WERI-Rb-1 (cell line): ENCODE measurements at regions not wholly inside any gene's neighbourhood (a gene's known extent, or its start where the extent isn't known, plus 50 kb on each side); places are given as distances from the start of the nearest gene placed in this dataset.

Experiments used
- DNase-seq: peaks from one replicate; pipeline ENCODE4 v3.0.0-alpha.2; 2020
- H3K27ac ChIP-seq: fragments of 250-450 bp; sonication (Bioruptor Pico); 2 replicates; pipeline ENCODE4 v1.5.1; 2020; ENCODE audit warnings: mild to moderate bottlenecking, moderate library complexity
- H3K27me3 ChIP-seq: fragments of 250-450 bp; sonication (Bioruptor Pico); 2 replicates; pipeline ENCODE4 v1.5.1; 2021; ENCODE audit warnings: mild to moderate bottlenecking, low read depth, moderate library complexity; ENCODE audit not compliant: insufficient read depth, severe bottlenecking
- H3K36me3 ChIP-seq: fragments of 250-450 bp; sonication (Bioruptor Pico); 2 replicates; pipeline ENCODE4 v1.5.1; 2020; ENCODE audit warnings: mild to moderate bottlenecking, moderate library complexity
- H3K4me3 ChIP-seq: 2 replicates; pipeline ENCODE4 v1.5.1; 2011; ENCODE audit warnings: low read depth, mild to moderate bottlenecking, control low read depth, low read length
- H3K9me3 ChIP-seq: fragments of 250-450 bp; sonication (Bioruptor Pico); 2 replicates; pipeline ENCODE4 v1.5.1; 2021; ENCODE audit warnings: mild to moderate bottlenecking, moderate library complexity; ENCODE audit not compliant: severe bottlenecking
- TF ChIP-seq, protein P1 (sequence below): IDR thresholded peaks from 2 replicates; pipeline ENCODE4 v1.5.1; 2011; ENCODE audit warnings: low read depth, mild to moderate bottlenecking, control low read depth, inconsistent platforms, low read length

DNA sequence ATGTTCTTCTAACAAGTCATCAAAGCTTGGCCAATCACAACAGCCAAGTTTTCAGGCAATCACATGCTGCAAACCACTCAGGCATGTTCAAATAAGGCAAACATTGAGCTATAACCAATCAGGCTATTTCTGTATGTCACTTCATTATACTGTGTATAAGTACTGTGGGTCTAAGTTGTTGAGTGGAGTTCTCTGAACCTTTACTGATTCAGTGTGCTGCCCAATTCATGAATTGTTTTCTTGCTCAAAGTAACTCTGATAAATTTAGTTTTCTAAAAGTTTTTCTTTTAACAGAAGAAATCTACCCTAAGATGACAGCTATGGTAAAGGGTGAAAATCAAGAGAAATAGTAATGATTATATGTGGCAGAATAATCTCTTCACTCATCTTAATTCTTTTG is 805.4 kb upstream of the NUDT12 start:
- Histone ChIP-seq H3K9me3 (no peaks in the 10 kb centered on the region), H3K4me3 (no peak overlapping the region), H3K27me3 (no peaks in the 10 kb centered on the region), H3K27ac (no peak overlapping the region), H3K36me3 (no peaks in the 10 kb centered on the region)
- TF ChIP-seq, protein P1, sequence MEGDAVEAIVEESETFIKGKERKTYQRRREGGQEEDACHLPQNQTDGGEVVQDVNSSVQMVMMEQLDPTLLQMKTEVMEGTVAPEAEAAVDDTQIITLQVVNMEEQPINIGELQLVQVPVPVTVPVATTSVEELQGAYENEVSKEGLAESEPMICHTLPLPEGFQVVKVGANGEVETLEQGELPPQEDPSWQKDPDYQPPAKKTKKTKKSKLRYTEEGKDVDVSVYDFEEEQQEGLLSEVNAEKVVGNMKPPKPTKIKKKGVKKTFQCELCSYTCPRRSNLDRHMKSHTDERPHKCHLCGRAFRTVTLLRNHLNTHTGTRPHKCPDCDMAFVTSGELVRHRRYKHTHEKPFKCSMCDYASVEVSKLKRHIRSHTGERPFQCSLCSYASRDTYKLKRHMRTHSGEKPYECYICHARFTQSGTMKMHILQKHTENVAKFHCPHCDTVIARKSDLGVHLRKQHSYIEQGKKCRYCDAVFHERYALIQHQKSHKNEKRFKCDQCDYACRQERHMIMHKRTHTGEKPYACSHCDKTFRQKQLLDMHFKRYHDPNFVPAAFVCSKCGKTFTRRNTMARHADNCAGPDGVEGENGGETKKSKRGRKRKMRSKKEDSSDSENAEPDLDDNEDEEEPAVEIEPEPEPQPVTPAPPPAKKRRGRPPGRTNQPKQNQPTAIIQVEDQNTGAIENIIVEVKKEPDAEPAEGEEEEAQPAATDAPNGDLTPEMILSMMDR: no peak
- DNase-seq: no peak

DNA sequence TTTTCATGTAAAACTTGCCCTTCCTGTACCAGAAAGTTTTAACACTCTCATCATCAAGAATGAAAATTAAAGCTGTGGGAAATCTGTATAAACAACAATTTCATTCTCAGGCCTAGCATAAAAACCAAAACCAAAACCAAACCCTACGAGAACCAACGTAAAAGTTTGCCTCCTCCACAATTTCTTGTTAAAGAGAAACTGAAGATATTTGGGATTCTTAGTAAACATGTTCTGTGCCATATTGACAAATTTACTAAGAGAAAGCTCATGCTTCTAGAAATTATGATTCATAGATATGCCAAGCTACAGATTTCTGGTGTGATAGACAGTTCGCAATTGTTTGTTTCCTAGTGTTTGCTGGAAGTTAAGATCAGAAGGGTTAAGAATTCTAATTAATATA is 801.0 kb upstream of the NUDT12 start:
- H3K27me3 ChIP-seq: no peaks in the 10 kb centered on the region
- TF ChIP-seq, protein P1: no peak
- DNase-seq: no peak
- H3K27ac ChIP-seq: no peak overlapping the region
- no peaks in the 10 kb centered on the region for H3K36me3 ChIP-seq
- no peaks in the 10 kb centered on the region for H3K9me3 ChIP-seq
- H3K4me3 ChIP-seq: no peak overlapping the region

DNA sequence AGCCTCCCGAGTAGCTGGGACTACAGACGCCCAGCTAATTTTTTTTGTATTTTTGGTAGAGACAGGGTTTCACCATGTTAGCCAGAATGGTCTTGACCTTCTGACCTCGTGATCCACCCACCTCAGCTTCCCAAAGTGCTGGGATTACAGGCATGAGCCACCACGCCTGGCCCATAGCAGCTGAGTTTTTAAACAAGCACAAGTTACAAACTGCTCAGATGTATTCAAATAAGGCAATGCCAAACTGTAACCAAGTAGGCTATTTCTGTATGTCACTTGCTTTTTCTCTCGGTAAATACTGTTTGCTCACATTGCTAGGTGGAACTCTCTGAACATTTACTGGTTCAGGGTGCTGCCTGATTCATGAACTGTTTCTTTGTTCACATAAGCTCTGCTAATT is 799.3 kb upstream of the NUDT12 start:
- no peak for DNase-seq
- Histone ChIP-seq H3K4me3 (no peak overlapping the region), H3K9me3 (no peaks in the 10 kb centered on the region), H3K27me3 (no peaks in the 10 kb centered on the region), H3K36me3 (no peaks in the 10 kb centered on the region), H3K27ac (no peak overlapping the region)
- TF ChIP-seq, protein P1: no peak

DNA sequence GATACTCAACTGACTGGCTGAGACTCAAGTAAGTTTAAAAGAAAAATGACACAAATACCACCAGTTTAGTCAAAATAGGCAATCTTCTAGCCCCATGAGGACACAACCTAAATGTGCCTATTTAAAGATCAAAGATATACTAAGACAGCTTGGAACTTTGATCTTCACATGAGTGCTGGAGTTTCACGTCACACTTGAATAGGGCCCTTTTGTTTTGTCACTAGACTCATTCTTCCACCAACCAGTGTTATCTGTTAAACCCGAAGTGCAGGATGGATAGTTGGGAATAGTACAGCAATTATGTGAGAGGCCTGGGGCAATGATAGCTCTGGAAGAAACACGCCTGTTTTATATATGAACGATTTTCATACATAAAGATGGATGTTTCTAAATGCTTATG is 792.8 kb upstream of the NUDT12 start:
- Histone ChIP-seq H3K36me3 (no peaks in the 10 kb centered on the region), H3K27ac (no peak overlapping the region), H3K4me3 (no peak overlapping the region), H3K27me3 (no peaks in the 10 kb centered on the region), H3K9me3 (no peaks in the 10 kb centered on the region)
- DNase-seq: no peak
- TF ChIP-seq, protein P1: no peak

DNA sequence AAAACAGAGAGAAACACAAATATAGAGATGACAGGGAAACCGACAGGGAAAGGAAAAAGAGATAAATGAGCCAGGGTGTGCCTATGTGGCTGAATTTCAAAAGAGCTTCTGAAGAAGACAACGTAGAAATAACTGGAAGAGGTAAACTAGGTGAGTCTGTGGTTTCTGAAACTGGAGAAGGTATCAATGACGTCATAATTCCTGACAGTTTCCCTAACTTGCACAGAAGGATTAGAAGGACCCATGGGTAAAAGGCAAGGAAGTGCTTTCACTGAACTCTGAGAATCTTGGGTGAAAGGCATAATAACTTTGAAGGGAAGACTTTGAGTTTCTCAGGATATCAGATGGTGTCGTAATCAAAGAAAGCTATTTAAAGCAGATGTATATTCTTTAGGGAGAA is 790.8 kb upstream of the NUDT12 start:
- Histone ChIP-seq H3K9me3 (no peaks in the 10 kb centered on the region), H3K4me3 (no peak overlapping the region), H3K27ac (no peak overlapping the region), H3K36me3 (no peaks in the 10 kb centered on the region), H3K27me3 (no peaks in the 10 kb centered on the region)
- DNase-seq: no peak
- TF ChIP-seq, protein P1: no peak

DNA sequence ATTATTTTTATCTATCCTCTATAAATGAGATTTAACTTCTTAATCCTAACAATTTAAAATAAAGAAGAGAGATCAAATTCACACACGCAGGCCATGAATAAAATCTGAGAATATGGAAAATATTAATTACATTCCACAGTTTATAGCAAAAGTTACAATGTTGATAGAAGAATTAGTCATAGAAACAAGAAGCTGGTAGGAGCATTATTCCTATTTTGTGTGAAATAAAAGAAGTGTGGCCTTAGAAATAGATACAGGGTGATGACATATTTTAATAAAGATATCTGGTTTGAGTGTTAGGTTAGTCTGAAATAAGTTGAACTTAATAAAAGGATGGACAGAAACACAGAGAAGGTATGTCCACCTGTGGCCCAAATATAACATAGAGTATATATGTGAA is 790.4 kb upstream of the NUDT12 start:
- no peaks in the 10 kb centered on the region for H3K9me3 ChIP-seq
- H3K36me3 ChIP-seq: no peaks in the 10 kb centered on the region
- no peak overlapping the region for H3K27ac ChIP-seq
- no peak overlapping the region for H3K4me3 ChIP-seq
- DNase-seq: no peak
- TF ChIP-seq, protein P1: no peak
- H3K27me3 ChIP-seq: no peaks in the 10 kb centered on the region
